Lung (tissue), 11 donors: ENCODE measurements at regions not wholly inside any gene's neighbourhood (a gene's known extent, or its start where the extent isn't known, plus 50 kb on each side); places are given as distances from the start of the nearest gene placed in this dataset.

Experiments
- ATAC-seq: fragments of 200-7000 bp; cut with Tn5 transposase; one replicate; pipeline ENCODE4 v1.9.1; 2020; ENCODE audit warnings: moderate number of reproducible peaks; ENCODE audit not compliant: insufficient read depth, low FRiP score
- DNase-seq, 3 donors: peaks; one replicate each; pipeline ENCODE4 v3.0.0-alpha.2; 2013 to 2017
- H3K27ac ChIP-seq, 2 donors: one replicate each; pipeline ENCODE4 v1.5.1; 2013; ENCODE audit warnings: mild to moderate bottlenecking in 2 of 2, moderate library complexity in 2 of 2, control low read depth in 1 of 2, inconsistent platforms in 1 of 2, low read depth in 1 of 2, low read length in 1 of 2
- H3K27me3 ChIP-seq, 3 donors: one replicate each; pipeline ENCODE4 v1.5.1; 2013; ENCODE audit warnings: low read length in 2 of 3; ENCODE audit not compliant: control insufficient read depth in 3 of 3, insufficient read depth in 3 of 3
- H3K36me3 ChIP-seq, 4 donors: one replicate each; pipeline ENCODE4 v1.5.1; 2013; ENCODE audit warnings: low read length in 4 of 4, mild to moderate bottlenecking in 1 of 4, moderate library complexity in 1 of 4; ENCODE audit not compliant: control insufficient read depth in 4 of 4, insufficient read depth in 4 of 4
- H3K4me1 ChIP-seq, 5 donors: one replicate each; pipeline ENCODE4 v1.5.1; 2013; ENCODE audit warnings: low read length in 5 of 5, mild to moderate bottlenecking in 2 of 5, moderate library complexity in 1 of 5; ENCODE audit not compliant: control insufficient read depth in 5 of 5, insufficient read depth in 5 of 5
- H3K4me3 ChIP-seq: one replicate; pipeline ENCODE4 v1.5.1; 2013; ENCODE audit warnings: mild to moderate bottlenecking, control low read depth, moderate library complexity
- H3K9ac ChIP-seq, 2 donors: one replicate each; pipeline ENCODE4 v1.5.1; 2013; ENCODE audit warnings: low read length in 2 of 2, control low read depth in 1 of 2; ENCODE audit not compliant: insufficient read depth in 1 of 2
- H3K9me3 ChIP-seq, 4 donors: one replicate each; pipeline ENCODE4 v1.5.1; 2013; ENCODE audit warnings: low read length in 3 of 4, mild to moderate bottlenecking in 1 of 4, moderate library complexity in 1 of 4; ENCODE audit not compliant: control insufficient read depth in 4 of 4, insufficient read depth in 3 of 4
- WGBS, 2 donors: extraction: QIAGEN DNeasy Blood & Tissue Kit; methylation state at CpG; one replicate each; pipeline ENCODE4 v1.1.7; 2013; 5-methylcytosine and 5-hydroxymethylcytosine counted together
- TF ChIP-seq, protein P1 (sequence below): IDR thresholded peaks from 2 replicates; pipeline ENCODE4 v1.5.1; 2012; ENCODE audit warnings: mild to moderate bottlenecking; ENCODE audit errors: control extremely low read depth, extremely low read depth
- donor health status: control.
- donor health status: control.
- donor health status: Bipolar disorder and iron deficiency.
- donor health status: healthy.
- donor health status: DM: yes; HTN: yes; CAD: no.

DNA sequence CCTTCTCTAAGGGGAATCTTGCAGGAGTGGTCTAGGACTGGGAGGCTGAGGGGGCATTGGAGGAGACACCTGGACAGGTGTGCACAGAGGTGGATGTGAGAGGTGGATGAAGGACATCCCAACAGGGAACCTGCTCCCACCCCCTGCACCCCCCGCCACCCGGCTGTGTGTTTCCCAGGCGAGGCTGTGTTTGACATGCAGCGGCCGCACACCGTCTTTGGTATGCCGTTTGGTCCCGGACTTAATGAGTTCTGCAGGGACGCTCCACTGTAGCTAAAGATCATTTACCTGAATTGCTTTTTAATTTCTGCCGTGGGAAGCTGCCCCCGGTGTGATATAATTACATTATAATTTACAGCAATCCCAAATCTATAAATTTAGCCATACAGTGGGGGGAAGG, 87.3 kb downstream of the GLI2 start:
- Histone ChIP-seq H3K4me3 (no peak overlapping the region), H3K36me3 (no peaks in the 10 kb centered on the region), H3K9me3 (no peaks in the 10 kb centered on the region), H3K4me1 (peaks cover 0 to 74% (median 37%) of the 10 kb centered on the region in 5 donors), H3K27me3 (no peaks in the 10 kb centered on the region), H3K9ac (no peak overlapping the region), H3K27ac (no peak overlapping the region)
- DNase-seq (no peak), ATAC-seq (no peak)
- 90 to 93% methylated on average over 11 of the region's 11 CpGs for WGBS, 2 donors
- TF ChIP-seq, protein P1, sequence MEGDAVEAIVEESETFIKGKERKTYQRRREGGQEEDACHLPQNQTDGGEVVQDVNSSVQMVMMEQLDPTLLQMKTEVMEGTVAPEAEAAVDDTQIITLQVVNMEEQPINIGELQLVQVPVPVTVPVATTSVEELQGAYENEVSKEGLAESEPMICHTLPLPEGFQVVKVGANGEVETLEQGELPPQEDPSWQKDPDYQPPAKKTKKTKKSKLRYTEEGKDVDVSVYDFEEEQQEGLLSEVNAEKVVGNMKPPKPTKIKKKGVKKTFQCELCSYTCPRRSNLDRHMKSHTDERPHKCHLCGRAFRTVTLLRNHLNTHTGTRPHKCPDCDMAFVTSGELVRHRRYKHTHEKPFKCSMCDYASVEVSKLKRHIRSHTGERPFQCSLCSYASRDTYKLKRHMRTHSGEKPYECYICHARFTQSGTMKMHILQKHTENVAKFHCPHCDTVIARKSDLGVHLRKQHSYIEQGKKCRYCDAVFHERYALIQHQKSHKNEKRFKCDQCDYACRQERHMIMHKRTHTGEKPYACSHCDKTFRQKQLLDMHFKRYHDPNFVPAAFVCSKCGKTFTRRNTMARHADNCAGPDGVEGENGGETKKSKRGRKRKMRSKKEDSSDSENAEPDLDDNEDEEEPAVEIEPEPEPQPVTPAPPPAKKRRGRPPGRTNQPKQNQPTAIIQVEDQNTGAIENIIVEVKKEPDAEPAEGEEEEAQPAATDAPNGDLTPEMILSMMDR: no peak

DNA sequence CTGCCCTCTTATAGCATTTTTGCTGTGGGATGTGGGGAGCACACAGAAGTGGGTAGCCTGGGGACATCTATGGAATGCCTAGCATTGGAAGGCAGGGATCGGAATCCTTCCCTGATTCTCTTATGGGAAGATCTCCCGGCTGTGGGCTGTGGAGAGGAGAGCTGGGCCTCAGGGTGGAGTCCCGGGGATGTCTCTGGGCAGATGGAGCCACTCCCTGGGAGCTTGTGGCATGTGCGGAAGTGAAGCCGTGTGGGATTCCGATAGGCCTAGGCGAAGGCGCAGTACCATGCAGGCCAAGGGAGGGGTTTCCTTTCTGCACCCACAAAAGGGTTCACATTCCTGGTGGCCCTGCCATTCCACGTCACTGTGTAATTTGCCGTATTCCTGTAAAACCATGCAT, 87.9 kb downstream of the GLI2 start:
- Histone ChIP-seq H3K9me3 (no peaks in the 10 kb centered on the region), H3K4me3 (no peak overlapping the region), H3K27ac (no peak overlapping the region), H3K27me3 (no peaks in the 10 kb centered on the region), H3K4me1 (peaks cover 0 to 70% (median 31%) of the 10 kb centered on the region in 5 donors), H3K9ac (no peak overlapping the region), H3K36me3 (no peaks in the 10 kb centered on the region)
- ATAC-seq (no peak), DNase-seq (no peak)
- TF ChIP-seq, protein P1: no peak
- 91 to 93% methylated on average over 10 of the region's 10 CpGs for WGBS, 2 donors

DNA sequence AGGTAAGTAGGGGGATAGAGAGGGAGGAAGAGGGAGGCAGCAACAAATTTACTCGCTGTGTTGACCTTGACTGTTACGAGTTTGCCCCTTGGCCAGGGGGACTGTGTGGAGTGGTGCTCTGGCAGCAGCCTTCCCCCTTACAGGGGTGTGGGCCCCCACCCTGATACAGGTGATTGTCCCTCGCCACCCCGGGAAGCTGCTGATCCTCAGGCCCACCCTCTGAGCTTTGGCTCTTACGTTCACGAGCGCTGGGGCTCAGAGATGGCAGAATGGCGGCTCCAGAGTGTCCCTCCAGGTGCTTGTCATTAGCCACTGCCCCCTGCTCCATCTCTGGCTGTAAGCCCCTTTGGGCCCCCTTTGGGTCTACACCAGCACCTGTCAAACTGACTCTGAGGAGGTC, 88.6 kb downstream of the GLI2 start:
- peaks cover 0 to 6% (median 2%) of the 10 kb centered on the region in 4 donors for H3K36me3 ChIP-seq
- peaks cover 0 to 71% (median 31%) of the 10 kb centered on the region in 5 donors for H3K4me1 ChIP-seq
- ATAC-seq (no peak), DNase-seq (no peak)
- TF ChIP-seq, protein P1: no peak
- H3K27ac ChIP-seq: no peak overlapping the region
- 83 to 94% methylated on average over 8 of the region's 8 CpGs for WGBS, 2 donors
- H3K9ac ChIP-seq: no peak overlapping the region
- H3K27me3 ChIP-seq: no peaks in the 10 kb centered on the region
- H3K9me3 ChIP-seq: no peaks in the 10 kb centered on the region
- no peak overlapping the region for H3K4me3 ChIP-seq
